IPS DF 6.9 (cell line): ENCODE measurements at regions not wholly inside any gene's neighbourhood (a gene's known extent, or its start where the extent isn't known, plus 50 kb on each side); places are given as distances from the start of the nearest gene placed in this dataset.

Experiments
- DNase-seq: peaks from one replicate; pipeline ENCODE4 v3.0.0-alpha.2; 2013; ENCODE audit warnings: low read depth, low spot score
- H3K27ac ChIP-seq: one replicate; pipeline ENCODE4 v1.5.1; 2013; ENCODE audit warnings: low read length, control low read depth
- H3K27me3 ChIP-seq: 2 replicates; pipeline ENCODE4 v1.6.1; 2013; ENCODE audit warnings: mild to moderate bottlenecking, low read length; ENCODE audit not compliant: control insufficient read depth, insufficient read depth
- H3K36me3 ChIP-seq: 2 replicates; pipeline ENCODE4 v1.6.1; 2013; ENCODE audit warnings: low read length; ENCODE audit not compliant: control insufficient read depth, insufficient read depth
- H3K4me1 ChIP-seq: 2 replicates; pipeline ENCODE4 v1.6.1; 2013; ENCODE audit warnings: low read length; ENCODE audit not compliant: control insufficient read depth, insufficient read depth
- H3K4me3 ChIP-seq: 2 replicates; pipeline ENCODE4 v1.5.1; 2013; ENCODE audit warnings: mild to moderate bottlenecking, low read length
- H3K9me3 ChIP-seq: 2 replicates; pipeline ENCODE4 v1.6.1; 2013; ENCODE audit warnings: low read length, inconsistent platforms; ENCODE audit not compliant: control insufficient read depth, insufficient read depth
- WGBS: extraction: QIAGEN DNeasy Blood & Tissue Kit; methylation state at CpG from one replicate; pipeline ENCODE4 v1.1.7; 2013; ENCODE audit warnings: mixed read lengths, missing lambda C conversion rate; ENCODE audit not compliant: insufficient read length, insufficient coverage; 5-methylcytosine and 5-hydroxymethylcytosine counted together

DNA sequence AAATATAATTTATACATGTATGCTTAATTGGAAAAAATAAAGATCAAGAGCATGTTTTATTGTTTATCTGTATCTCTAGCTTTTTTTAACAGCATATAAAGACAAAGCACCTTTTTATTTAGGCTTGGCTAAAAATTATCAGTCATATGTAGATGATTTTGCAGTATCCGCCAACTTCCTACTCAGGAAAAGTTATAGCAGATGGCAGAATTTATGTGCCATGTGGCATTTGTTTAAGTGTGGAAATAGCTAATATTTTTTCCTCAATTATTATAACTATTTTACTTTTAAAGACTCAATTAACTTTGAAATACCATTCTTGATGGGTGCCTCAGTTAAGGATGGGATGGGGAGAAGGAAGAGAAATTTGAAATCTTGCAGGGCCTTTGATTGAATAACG is 762.1 kb upstream of the RBFOX1 start:
- Histone ChIP-seq H3K36me3 (no peaks in the 10 kb centered on the region), H3K4me3 (no peak overlapping the region), H3K9me3 (no peaks in the 10 kb centered on the region; the same call in 1 of the 2 replicates), H3K27ac (no peak overlapping the region), H3K27me3 (no peaks in the 10 kb centered on the region), H3K4me1 (peaks cover 4% of the 10 kb centered on the region; the same call in 1 of the 2 replicates)
- no CpG with 5 or more reads among the region's 2 CpGs for WGBS
- DNase-seq: no peak

DNA sequence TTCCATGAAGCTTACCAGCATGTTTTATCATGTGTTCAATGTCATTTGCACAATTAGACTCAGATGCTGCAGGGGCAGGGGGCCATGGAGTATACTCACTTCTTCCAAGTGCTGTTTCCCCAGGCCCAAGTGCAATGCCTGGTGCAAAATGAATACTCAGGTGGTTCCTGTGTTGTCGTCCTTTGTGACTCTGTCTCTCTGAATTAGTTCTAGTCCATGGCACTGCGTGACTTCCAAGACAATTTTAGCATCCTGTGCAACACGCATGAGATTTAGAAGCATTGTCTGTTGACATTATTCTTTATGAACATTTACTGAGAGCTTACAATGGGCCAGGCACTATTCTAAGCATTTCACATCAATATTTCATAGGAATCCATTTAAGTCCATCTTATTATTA is 769.7 kb upstream of the RBFOX1 start:
- H3K9me3 ChIP-seq: no peaks in the 10 kb centered on the region; the same call in 1 of the 2 replicates
- H3K4me1 ChIP-seq: no peaks in the 10 kb centered on the region
- H3K27me3 ChIP-seq: no peaks in the 10 kb centered on the region
- no CpG with 5 or more reads among the region's 3 CpGs for WGBS
- no peak overlapping the region for H3K4me3 ChIP-seq
- DNase-seq: no peak
- no peak overlapping the region for H3K27ac ChIP-seq
- no peaks in the 10 kb centered on the region for H3K36me3 ChIP-seq

DNA sequence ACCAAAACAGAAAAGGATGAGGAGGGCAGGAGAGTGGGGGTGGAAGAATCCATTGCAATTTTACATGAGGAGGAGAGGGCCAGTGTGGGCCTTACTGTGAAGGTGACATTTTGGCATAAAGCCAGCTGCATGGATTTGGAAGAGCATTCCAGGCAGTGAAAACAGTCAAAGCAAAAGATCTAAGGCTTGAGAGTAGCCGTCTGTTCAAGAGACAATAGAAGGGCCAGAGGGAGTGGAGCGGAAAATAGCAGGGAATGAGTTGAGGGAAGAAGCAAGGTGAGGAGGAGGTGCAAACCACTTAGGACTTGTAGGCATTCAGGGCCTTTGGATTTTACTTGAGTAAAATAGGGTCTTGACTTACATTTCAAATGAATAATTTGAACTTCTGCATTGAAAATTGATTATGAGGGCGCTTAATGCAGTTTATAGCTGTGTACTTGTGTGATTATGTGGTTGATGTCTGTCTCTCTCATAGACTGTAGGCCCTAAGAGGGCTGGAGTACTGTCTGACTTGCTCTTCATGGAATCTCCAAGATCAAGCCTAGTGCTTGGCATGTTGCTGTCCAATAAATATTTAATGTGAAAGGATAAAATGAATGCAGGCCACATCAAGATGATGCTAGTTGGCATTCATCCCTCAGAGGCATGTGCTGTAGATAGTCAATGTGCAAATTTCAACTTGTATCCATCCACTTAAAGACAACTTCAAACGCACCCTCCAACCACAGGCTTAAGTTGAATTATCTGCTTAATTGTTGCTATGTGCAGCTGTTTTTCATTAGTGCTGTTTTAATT is 772.1 kb upstream of the RBFOX1 start:
- Histone ChIP-seq H3K4me1 (no peaks in the 10 kb centered on the region), H3K27me3 (no peaks in the 10 kb centered on the region), H3K4me3 (no peak overlapping the region), H3K9me3 (no peaks in the 10 kb centered on the region; the same call in 1 of the 2 replicates), H3K36me3 (no peaks in the 10 kb centered on the region), H3K27ac (no peak overlapping the region)
- no CpG with 5 or more reads among the region's 4 CpGs for WGBS
- DNase-seq: no peak

DNA sequence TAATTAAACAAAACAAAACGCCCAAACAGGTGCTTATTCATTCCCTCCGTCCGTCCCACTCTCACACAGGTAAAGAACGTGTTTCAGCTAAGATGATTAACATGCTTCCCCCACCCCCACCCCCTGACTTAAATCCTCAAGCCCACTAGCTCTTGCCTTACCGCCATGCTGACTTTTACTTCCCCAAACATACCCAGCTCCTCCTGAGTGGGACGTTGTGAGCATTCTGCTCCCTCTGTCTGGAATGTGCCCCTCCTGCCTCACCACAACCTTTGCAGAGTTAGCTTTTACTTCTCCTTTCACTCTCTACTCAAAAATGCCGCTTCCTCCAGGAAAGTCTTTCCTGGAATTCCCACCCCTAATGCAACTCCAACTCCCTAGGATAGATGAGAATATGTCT is 774.0 kb upstream of the RBFOX1 start:
- WGBS: no CpG with 5 or more reads among the region's 7 CpGs
- Histone ChIP-seq H3K27me3 (no peaks in the 10 kb centered on the region), H3K27ac (no peak overlapping the region), H3K4me1 (no peaks in the 10 kb centered on the region), H3K4me3 (no peak overlapping the region), H3K36me3 (no peaks in the 10 kb centered on the region), H3K9me3 (no peaks in the 10 kb centered on the region; the same call in 1 of the 2 replicates)
- no peak for DNase-seq

DNA sequence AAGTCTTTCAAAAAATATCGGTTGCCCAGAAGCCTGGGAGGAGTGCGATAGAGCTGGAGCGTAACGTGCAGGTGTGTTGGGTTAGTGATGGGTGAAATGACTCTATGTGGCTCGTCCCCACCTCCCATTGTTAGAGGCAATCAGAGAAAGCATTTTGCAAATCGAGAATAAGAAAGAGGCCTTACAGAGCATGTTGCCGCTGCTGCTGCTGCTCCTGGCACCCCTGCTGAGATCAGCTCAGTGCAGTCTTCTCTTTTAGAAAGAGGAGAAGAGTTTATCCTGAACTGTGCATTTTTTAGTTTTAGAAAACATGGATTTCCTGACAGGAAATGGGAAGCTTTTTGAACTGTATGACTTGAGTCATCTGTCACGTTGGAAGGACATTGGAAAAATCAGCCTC is 774.5 kb upstream of the RBFOX1 start:
- Histone ChIP-seq H3K4me3 (no peak overlapping the region), H3K36me3 (no peaks in the 10 kb centered on the region), H3K9me3 (no peaks in the 10 kb centered on the region; the same call in 1 of the 2 replicates), H3K27me3 (no peaks in the 10 kb centered on the region), H3K27ac (no peak overlapping the region), H3K4me1 (no peaks in the 10 kb centered on the region)
- DNase-seq: no peak
- no CpG with 5 or more reads among the region's 8 CpGs for WGBS

DNA sequence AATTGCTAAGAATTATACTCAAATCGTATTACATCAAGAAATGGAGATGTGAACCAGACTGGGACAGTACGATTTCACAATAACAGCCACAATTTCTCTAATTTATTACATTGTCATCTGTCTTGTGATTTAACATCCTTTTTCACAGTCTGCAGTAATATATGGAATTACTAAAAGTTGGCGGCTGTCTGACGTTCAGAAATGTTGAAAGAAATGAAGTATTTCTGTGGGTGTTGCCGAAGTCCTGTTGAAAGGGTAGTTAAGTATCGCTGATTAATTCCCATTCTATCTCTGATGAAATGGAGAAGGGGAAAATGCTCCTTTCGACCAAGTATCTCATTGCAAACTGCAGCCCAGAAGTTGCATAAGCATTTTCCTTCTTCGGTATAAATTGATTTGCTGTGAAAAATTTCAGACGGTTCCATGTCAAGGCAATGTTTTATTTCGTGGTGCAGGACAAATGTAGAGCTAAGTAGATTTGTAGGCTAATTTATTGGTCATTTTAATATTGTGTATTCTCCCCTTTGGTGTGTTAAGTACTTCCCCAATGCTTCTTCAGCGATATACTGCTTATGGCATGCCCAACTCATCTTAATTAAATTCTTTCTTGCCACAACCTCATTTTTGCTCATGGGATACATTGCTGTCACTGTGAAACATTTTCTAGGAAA is 775.2 kb upstream of the RBFOX1 start:
- Histone ChIP-seq H3K27ac (no peak overlapping the region), H3K9me3 (no peaks in the 10 kb centered on the region; the same call in 1 of the 2 replicates), H3K36me3 (no peaks in the 10 kb centered on the region), H3K4me1 (no peaks in the 10 kb centered on the region), H3K27me3 (no peaks in the 10 kb centered on the region), H3K4me3 (no peak overlapping the region)
- DNase-seq: no peak
- WGBS: no CpG with 5 or more reads among the region's 11 CpGs

DNA sequence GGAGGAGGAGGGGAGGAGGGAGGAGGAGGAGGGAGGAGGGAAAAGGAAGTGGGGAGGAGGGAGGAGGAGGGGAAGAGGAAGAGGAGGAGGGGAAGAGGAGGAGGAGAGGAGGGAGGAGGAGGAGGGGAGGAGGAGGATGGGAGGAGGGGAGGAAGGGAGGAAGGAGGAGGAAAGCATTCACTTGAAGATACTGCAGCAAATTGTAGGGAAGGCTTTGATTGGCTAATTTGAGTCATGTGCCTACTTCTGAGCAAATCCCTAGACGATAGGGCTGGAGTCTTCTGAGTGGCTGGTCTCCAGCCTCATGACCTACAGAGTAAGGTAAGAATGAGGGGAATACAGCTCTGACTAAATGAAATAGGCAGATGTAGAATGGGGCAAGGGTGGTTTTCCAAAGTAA is 783.2 kb upstream of the RBFOX1 start:
- Histone ChIP-seq H3K9me3 (no peaks in the 10 kb centered on the region; the same call in 1 of the 2 replicates), H3K4me3 (no peak overlapping the region), H3K36me3 (no peaks in the 10 kb centered on the region), H3K27me3 (no peaks in the 10 kb centered on the region), H3K4me1 (no peaks in the 10 kb centered on the region), H3K27ac (no peak overlapping the region)
- no peak for DNase-seq
- no CpG with 5 or more reads among the region's 1 CpG for WGBS

DNA sequence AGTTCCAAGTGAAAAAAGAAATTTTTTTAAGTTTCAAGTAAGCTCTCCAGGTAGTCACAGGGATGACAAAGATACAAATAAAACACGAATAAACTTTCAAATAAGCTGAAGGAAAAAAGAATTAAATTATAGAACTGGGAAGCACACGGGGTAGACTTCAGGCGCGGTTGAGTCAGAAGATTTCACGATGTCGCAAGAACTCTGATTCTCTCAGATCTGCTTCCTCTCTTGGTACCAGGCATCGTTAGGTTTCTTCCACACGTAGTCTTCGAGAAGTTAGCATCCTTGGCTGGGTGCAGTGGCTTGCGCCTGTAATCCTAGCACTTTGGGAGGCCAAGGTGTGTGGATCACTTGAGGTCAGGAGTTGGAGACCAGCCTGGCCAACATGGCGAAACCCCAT is 784.1 kb upstream of the RBFOX1 start:
- Histone ChIP-seq H3K27ac (no peak overlapping the region), H3K4me3 (no peak overlapping the region)
- no CpG with 5 or more reads among the region's 11 CpGs for WGBS

DNA sequence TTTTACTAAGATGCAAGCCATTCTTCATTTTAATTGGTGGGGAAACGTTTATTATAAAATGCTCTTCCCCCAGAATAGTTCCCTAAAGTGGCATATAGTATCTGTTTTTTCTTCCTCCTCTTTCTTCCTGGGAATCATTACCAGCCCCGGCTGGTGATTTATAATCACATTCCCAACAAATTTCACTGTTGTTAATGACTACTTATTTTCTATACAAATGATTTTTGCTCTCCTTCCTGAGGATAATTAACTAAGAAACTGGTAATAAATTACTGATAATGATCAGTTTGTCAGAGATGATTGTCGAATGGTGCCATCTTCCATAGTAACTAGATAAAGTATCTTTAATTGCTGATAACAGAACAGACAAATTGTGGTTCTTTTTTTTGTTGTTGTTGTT is 785.5 kb upstream of the RBFOX1 start:
- Histone ChIP-seq H3K27ac (no peak overlapping the region), H3K36me3 (no peaks in the 10 kb centered on the region), H3K4me1 (no peaks in the 10 kb centered on the region), H3K9me3 (peaks cover 2% of the 10 kb centered on the region), H3K27me3 (no peaks in the 10 kb centered on the region), H3K4me3 (no peak overlapping the region)
- WGBS: no CpG with 5 or more reads among the region's 3 CpGs
- DNase-seq: no peak

More for the DNA sequence above, 784.1 kb upstream of the RBFOX1 start:
- Histone ChIP-seq H3K36me3 (no peaks in the 10 kb centered on the region), H3K4me1 (no peaks in the 10 kb centered on the region), H3K27me3 (no peaks in the 10 kb centered on the region), H3K9me3 (no peaks in the 10 kb centered on the region; the same call in 1 of the 2 replicates)
- DNase-seq: no peak

DNA sequence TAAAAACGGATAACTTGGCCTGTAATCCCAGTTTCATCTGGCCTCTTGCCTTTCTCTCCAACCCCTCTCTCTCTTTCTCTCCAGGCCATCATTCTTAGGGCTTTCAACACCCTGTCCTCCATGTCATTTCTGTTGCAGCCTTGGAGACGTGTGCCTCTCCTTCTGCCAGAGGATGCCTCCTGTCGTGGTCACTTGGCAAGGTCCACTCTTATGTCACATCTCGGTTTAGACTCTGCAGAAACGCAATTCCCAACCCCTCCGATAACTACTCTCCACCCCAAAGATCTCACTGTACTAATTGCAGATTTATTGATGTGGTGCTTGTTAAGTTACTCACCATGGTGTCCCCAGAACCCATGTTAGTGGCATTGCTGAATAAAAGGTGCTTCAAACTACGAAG is 787.3 kb upstream of the RBFOX1 start:
- Histone ChIP-seq H3K4me3 (no peak overlapping the region), H3K9me3 (peaks cover 2% of the 10 kb centered on the region), H3K4me1 (no peaks in the 10 kb centered on the region), H3K36me3 (no peaks in the 10 kb centered on the region), H3K27ac (no peak overlapping the region), H3K27me3 (no peaks in the 10 kb centered on the region)
- no peak for DNase-seq
- no CpG with 5 or more reads among the region's 7 CpGs for WGBS
